Endothelial cell of umbilical vein (primary cell): ENCODE measurements at regions not wholly inside any gene's neighbourhood (a gene's known extent, or its start where the extent isn't known, plus 50 kb on each side); places are given as distances from the start of the nearest gene placed in this dataset.

Source experiments
- BruUV-seq: library from RNA; stranded (reverse); fragments of 400-500 nt; replicated peaks from 2 replicates; lab custom pipeline; 2021; lab: Mats Ljungman, UMichigan
- CTCF ChIA-PET: fragments of 300-600, 350-600 bp; sonication (Branson Sonifier 250); formaldehyde crosslinking; loops from one replicate; lab custom pipeline; 2021; ENCODE audit warnings: antibody characterized with exemption, inconsistent platforms; lab: Charles Lee
- POLR2A ChIA-PET: fragments of 300-600, 350-600 bp; sonication (Branson Sonifier 250); formaldehyde crosslinking; loops from one replicate; lab custom pipeline; 2021; ENCODE audit warnings: antibody characterized with exemption, inconsistent platforms; lab: Charles Lee
- DNase-seq: peaks from one replicate; pipeline ENCODE4 v3.0.0-alpha.2; 2011; ENCODE audit warnings: low read depth, low spot score
- FAIRE-seq: peaks from 2 replicates; lab custom pipeline; 2011; peaks lifted over from hg19 to GRCh38; lab: Jason Lieb, UNC
- H2AFZ ChIP-seq: 2 replicates; pipeline ENCODE4 v1.6.0; 2012; ENCODE audit warnings: low read depth, low read length, control low read depth, inconsistent platforms
- H3K27ac ChIP-seq: 2 replicates; pipeline ENCODE4 v1.5.1; 2011; ENCODE audit warnings: low read depth, mild to moderate bottlenecking, control low read depth, low read length, moderate library complexity; ENCODE audit not compliant: insufficient read depth
- H3K27me3 ChIP-seq, 2 experiments: 2 replicates each; pipeline versions ENCODE4 v1.6.0 to v1.6.1; 2011; ENCODE audit warnings: low read length in 2 of 2, mixed read lengths in 1 of 2; ENCODE audit not compliant: control insufficient read depth in 2 of 2, insufficient read depth in 2 of 2
- H3K36me3 ChIP-seq, 2 experiments: 2 replicates in 1 of 2; 3 replicates in 1 of 2; pipeline ENCODE4 v1.5.1; 2011; ENCODE audit warnings: low read length in 2 of 2, mild to moderate bottlenecking in 1 of 2, moderate library complexity in 1 of 2; ENCODE audit not compliant: control insufficient read depth in 2 of 2, insufficient read depth in 2 of 2; ENCODE audit errors: extremely low read depth in 1 of 2
- H3K4me1 ChIP-seq: 3 replicates; pipeline ENCODE4 v1.5.1; 2011; ENCODE audit warnings: mild to moderate bottlenecking, low read length; ENCODE audit not compliant: control insufficient read depth, insufficient read depth; ENCODE audit errors: extremely low read depth
- H3K4me2 ChIP-seq: 2 replicates; pipeline ENCODE4 v1.6.1; 2011; ENCODE audit warnings: low read length, control low read depth, mixed read lengths; ENCODE audit not compliant: insufficient read depth
- H3K4me3 ChIP-seq, 3 experiments: fragments of 200-600 bp in 1 of 3; sonication (generic), shearing (Covaris generic) in 1 of 3; replicated peaks in 1 of 3; 2 replicates each; pipeline ENCODE4 v1.5.1; 2011 to 2016; ENCODE audit warnings: control low read depth in 3 of 3, low read length in 3 of 3, mild to moderate bottlenecking in 2 of 3, inconsistent platforms in 1 of 3, low read depth in 1 of 3, moderate library complexity in 1 of 3; ENCODE audit not compliant: insufficient read depth in 1 of 3
- H3K79me2 ChIP-seq: 2 replicates; pipeline ENCODE4 v1.6.0; 2012; ENCODE audit warnings: low read length, inconsistent platforms; ENCODE audit not compliant: control insufficient read depth, insufficient read depth
- H3K9ac ChIP-seq: replicated peaks from 2 replicates; pipeline ENCODE3; 2011; ENCODE audit warnings: low read length, control low read depth; ENCODE audit not compliant: insufficient read depth; ENCODE audit errors: extremely low read depth
- H3K9me1 ChIP-seq: replicated peaks from 3 replicates; pipeline ENCODE4 v1.6.0; 2011; ENCODE audit warnings: mild to moderate bottlenecking, low read length; ENCODE audit not compliant: control insufficient read depth, insufficient read depth; ENCODE audit errors: extremely low read depth
- H3K9me3 ChIP-seq: replicated peaks from 2 replicates; pipeline ENCODE4 v1.5.1; 2012; ENCODE audit warnings: low read length, inconsistent platforms; ENCODE audit not compliant: control insufficient read depth, insufficient read depth
- H4K20me1 ChIP-seq: replicated peaks from 2 replicates; pipeline ENCODE3; 2011; ENCODE audit warnings: mild to moderate bottlenecking, low read length; ENCODE audit not compliant: control insufficient read depth, insufficient read depth; ENCODE audit errors: extremely low read depth
- EZH2 ChIP-seq: IDR thresholded peaks from 2 replicates; pipeline ENCODE4 v1.6.1; 2012; ENCODE audit warnings: borderline replicate concordance, low read depth, mild to moderate bottlenecking, moderate library complexity, low read length, inconsistent platforms; ENCODE audit not compliant: severe bottlenecking
- FOS ChIP-seq: IDR thresholded peaks from 2 replicates; pipeline ENCODE4 v1.6.1; 2011; ENCODE audit warnings: mild to moderate bottlenecking, low read length, moderate library complexity, borderline replicate concordance; ENCODE audit not compliant: insufficient read depth
- GATA2 ChIP-seq: IDR thresholded peaks from 2 replicates; pipeline ENCODE4 v1.7.0; 2011; ENCODE audit warnings: low read depth, mild to moderate bottlenecking, moderate library complexity, mixed read lengths, low read length; ENCODE audit not compliant: insufficient read length, insufficient read depth
- JUN ChIP-seq: IDR thresholded peaks from 2 replicates; pipeline ENCODE4 v1.6.1; 2011; ENCODE audit warnings: borderline replicate concordance, low read depth; ENCODE audit not compliant: insufficient read length, insufficient read depth
- MYC ChIP-seq: IDR thresholded peaks from one replicate; pipeline ENCODE4 v1.6.1; 2011; ENCODE audit warnings: mild to moderate bottlenecking, low read depth, low read length
- POLR2A ChIP-seq: IDR thresholded peaks from 2 replicates; pipeline ENCODE4 v1.6.1; 2012; ENCODE audit warnings: low read depth, mild to moderate bottlenecking, control low read depth, low read length
- POLR2AphosphoS5 ChIP-seq: IDR thresholded peaks from 2 replicates; pipeline ENCODE4 v1.6.1; 2012; ENCODE audit warnings: low read depth, mild to moderate bottlenecking, control low read depth, low read length, moderate library complexity; ENCODE audit not compliant: insufficient read depth
- dilution Hi-C: fragments of 300-500 bp; cut with MboI; formaldehyde crosslinking; loops from one replicate; pipeline ENCODE4 v1.15.0; 2019; ENCODE audit warnings: low sequenced_read_pairs; ENCODE audit not compliant: extremely low pct_ligation_motif_present
- intact Hi-C: fragments of 100-400 bp; cut with micrococcal nuclease; formaldehyde crosslinking; loops from one replicate; pipeline ENCODE4 v1.10.0; 2022
- TF ChIP-seq, protein P1 (sequence below), 2 donors: IDR thresholded peaks; 1 replicate in 1 of 2; 2 replicates in 1 of 2; pipeline ENCODE4 v1.5.1; 2011; ENCODE audit warnings: low read length in 2 of 2, mild to moderate bottlenecking in 2 of 2, moderate library complexity in 2 of 2, control low read depth in 1 of 2, inconsistent platforms in 1 of 2, low read depth in 1 of 2; ENCODE audit not compliant: insufficient read depth in 1 of 2; ENCODE audit errors: extremely low read depth in 1 of 2
- TF ChIP-seq, protein P2 (sequence below): IDR thresholded peaks from 2 replicates; pipeline ENCODE4 v1.6.1; 2011; ENCODE audit not compliant: insufficient read depth, insufficient read length

DNA sequence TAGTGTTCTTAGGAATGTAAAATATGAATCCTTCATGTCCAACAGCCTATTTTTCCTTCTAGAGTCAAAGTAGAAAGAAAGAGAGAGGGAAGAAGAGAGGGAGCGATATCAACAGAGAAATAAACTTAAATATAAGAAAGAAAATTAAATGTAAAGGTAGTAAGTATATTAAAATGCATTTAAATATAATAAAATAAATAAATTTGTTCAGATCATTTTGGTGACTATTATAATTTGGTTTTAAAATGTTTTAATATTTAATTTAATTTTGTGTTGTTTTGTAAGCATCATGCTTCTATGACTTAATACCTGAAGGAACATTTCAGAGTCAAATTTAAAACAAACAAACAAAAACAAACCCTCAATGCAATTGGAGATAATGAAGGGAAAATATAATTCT is 405.2 kb upstream of the IRX1 start:
- no peaks in the 10 kb centered on the region for H3K27me3 ChIP-seq
- ChIA-PET CTCF (no interaction called here), POLR2A (no interaction called here)

More for the DNA sequence above, 405.2 kb upstream of the IRX1 start:
- H3K79me2 ChIP-seq: no peaks in the 10 kb centered on the region
- no peak overlapping the region for H3K27ac ChIP-seq
- no peaks in the 10 kb centered on the region for H3K9me1 ChIP-seq
- no peak overlapping the region for H3K4me3 ChIP-seq
- H3K9me3 ChIP-seq: peaks cover 2% of the 10 kb centered on the region
- dilution Hi-C loops: no loop called here
- no peak overlapping the region for H3K9ac ChIP-seq
- no peak overlapping the region for H3K4me2 ChIP-seq
- H3K4me1 ChIP-seq: no peaks in the 10 kb centered on the region
- no peaks in the 10 kb centered on the region for H4K20me1 ChIP-seq
- H2AFZ ChIP-seq: no peak overlapping the region
- FAIRE-seq (no peak), DNase-seq (no peak)
- intact Hi-C loops: no loop called here
- BruUV-seq: no TSS peak
- H3K36me3 ChIP-seq: no peaks in the 10 kb centered on the region
- TF ChIP-seq EZH2 (no peak), GATA2 (no peak), POLR2AphosphoS5 (no peak), MYC (no peak), POLR2A (no peak), JUN (no peak), FOS (no peak)
- TF ChIP-seq, protein P1, sequence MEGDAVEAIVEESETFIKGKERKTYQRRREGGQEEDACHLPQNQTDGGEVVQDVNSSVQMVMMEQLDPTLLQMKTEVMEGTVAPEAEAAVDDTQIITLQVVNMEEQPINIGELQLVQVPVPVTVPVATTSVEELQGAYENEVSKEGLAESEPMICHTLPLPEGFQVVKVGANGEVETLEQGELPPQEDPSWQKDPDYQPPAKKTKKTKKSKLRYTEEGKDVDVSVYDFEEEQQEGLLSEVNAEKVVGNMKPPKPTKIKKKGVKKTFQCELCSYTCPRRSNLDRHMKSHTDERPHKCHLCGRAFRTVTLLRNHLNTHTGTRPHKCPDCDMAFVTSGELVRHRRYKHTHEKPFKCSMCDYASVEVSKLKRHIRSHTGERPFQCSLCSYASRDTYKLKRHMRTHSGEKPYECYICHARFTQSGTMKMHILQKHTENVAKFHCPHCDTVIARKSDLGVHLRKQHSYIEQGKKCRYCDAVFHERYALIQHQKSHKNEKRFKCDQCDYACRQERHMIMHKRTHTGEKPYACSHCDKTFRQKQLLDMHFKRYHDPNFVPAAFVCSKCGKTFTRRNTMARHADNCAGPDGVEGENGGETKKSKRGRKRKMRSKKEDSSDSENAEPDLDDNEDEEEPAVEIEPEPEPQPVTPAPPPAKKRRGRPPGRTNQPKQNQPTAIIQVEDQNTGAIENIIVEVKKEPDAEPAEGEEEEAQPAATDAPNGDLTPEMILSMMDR (IDR thresholded peaks at IDR 0.05; ENCODE audit: extremely low read depth in 1 of 2, insufficient read depth in 1 of 2, low read depth in 1 of 2, low read length in 2 of 2): no peak
- TF ChIP-seq, protein P2, sequence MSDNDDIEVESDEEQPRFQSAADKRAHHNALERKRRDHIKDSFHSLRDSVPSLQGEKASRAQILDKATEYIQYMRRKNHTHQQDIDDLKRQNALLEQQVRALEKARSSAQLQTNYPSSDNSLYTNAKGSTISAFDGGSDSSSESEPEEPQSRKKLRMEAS: no peak
